GM23248 (cell line): ENCODE measurements at regions not wholly inside any gene's neighbourhood (a gene's known extent, or its start where the extent isn't known, plus 50 kb on each side); places are given as distances from the start of the nearest gene placed in this dataset.

Experiments
- EZH2 ChIP-seq: fragments of 200-600 bp; sonication (generic); IDR thresholded peaks from 2 replicates; pipeline ENCODE4 v1.6.1; 2018; ENCODE audit warnings: antibody characterized with exemption, mild to moderate bottlenecking; ENCODE audit not compliant: insufficient read depth, poor library complexity, severe bottlenecking
- EZH2phosphoT487 ChIP-seq: fragments of 200-600 bp; sonication (generic); IDR thresholded peaks from 2 replicates; pipeline ENCODE4 v1.6.1; 2018; ENCODE audit warnings: antibody characterized with exemption, moderate library complexity, mild to moderate bottlenecking, low read depth; ENCODE audit not compliant: insufficient read depth

- TF ChIP-seq EZH2 (no peak), EZH2phosphoT487 (no peak)
These were observed 87.1 kb downstream of the ALG10 start for GRCh38 chr12:34109390-34109789.
